HL-60 (cell line): ENCODE measurements at regions not wholly inside any gene's neighbourhood (a gene's known extent, or its start where the extent isn't known, plus 50 kb on each side); places are given as distances from the start of the nearest gene placed in this dataset.

Experiments
- DNase-seq, 2 experiments: peaks; one replicate each; pipeline ENCODE4 v3.0.0-alpha.2; 2010 to 2020; ENCODE audit warnings: low read depth in 1 of 2, low spot score in 1 of 2
- H3K27ac ChIP-seq: fragments of 250-450 bp; sonication (Bioruptor Pico); replicated peaks from 2 replicates; pipeline ENCODE4 v1.5.1; 2020; ENCODE audit warnings: mild to moderate bottlenecking, moderate library complexity
- H3K27me3 ChIP-seq: fragments of 250-450 bp; sonication (Bioruptor Pico); 2 replicates; pipeline ENCODE4 v1.5.1; 2021; ENCODE audit warnings: mild to moderate bottlenecking, moderate library complexity; ENCODE audit not compliant: insufficient read depth, poor library complexity, severe bottlenecking
- H3K4me3 ChIP-seq: replicated peaks from 2 replicates; pipeline ENCODE4 v1.5.1; 2011; ENCODE audit warnings: mild to moderate bottlenecking, control low read depth, low read length; ENCODE audit not compliant: insufficient read depth
- CTCF ChIP-seq: IDR thresholded peaks from one replicate; pipeline ENCODE4 v1.5.1; 2011; ENCODE audit warnings: low read length, control low read depth, inconsistent platforms; ENCODE audit not compliant: insufficient read depth
- GABPA ChIP-seq: IDR thresholded peaks from 2 replicates; pipeline ENCODE4 v1.6.1; 2012; ENCODE audit warnings: low read depth
- POLR2AphosphoS5 ChIP-seq: IDR thresholded peaks from 2 replicates; pipeline ENCODE4 v1.6.1; 2012; ENCODE audit warnings: low read depth
- REST ChIP-seq: IDR thresholded peaks from 2 replicates; pipeline ENCODE4 v1.6.1; 2012; ENCODE audit warnings: low read depth; ENCODE audit not compliant: insufficient replicate concordance
- SPI1 ChIP-seq: IDR thresholded peaks from 2 replicates; pipeline ENCODE4 v1.6.1; 2012; ENCODE audit warnings: low read depth, mild to moderate bottlenecking, borderline replicate concordance

- no peak overlapping the region for H3K27ac ChIP-seq
- TF ChIP-seq SPI1 (no peak), GABPA (no peak), POLR2AphosphoS5 (no peak), REST (no peak), CTCF (no peak)
- H3K27me3 ChIP-seq, result no peaks in the 10 kb centered on the region
- H3K4me3 ChIP-seq, result no peak overlapping the region
- no peak for DNase-seq
Measured at GRCh38 chr4:189445613-189446012, 495.1 kb upstream of the FRG1 start.

- TF ChIP-seq POLR2AphosphoS5 (no peak), CTCF (no peak), SPI1 (no peak), REST (no peak), GABPA (no peak)
- H3K27me3 ChIP-seq, result no peaks in the 10 kb centered on the region
- no peak overlapping the region for H3K27ac ChIP-seq
- H3K4me3 ChIP-seq, result no peak overlapping the region
- DNase-seq, result no peak
Measured at GRCh38 chr4:189463734-189464133, 476.9 kb upstream of the FRG1 start.

GRCh38 chr4:189494407-189494806 lies 446.3 kb upstream of the FRG1 start:
- no peak for TF ChIP-seq CTCF
- TF ChIP-seq REST, result no peak
- TF ChIP-seq SPI1, result no peak
- TF ChIP-seq POLR2AphosphoS5, result no peak
- no peak for TF ChIP-seq GABPA
- Histone ChIP-seq H3K4me3 (no peak overlapping the region), H3K27ac (no peak overlapping the region), H3K27me3 (no peaks in the 10 kb centered on the region)
- no peak for DNase-seq
